GM20431 (cell line): ENCODE measurements at regions not wholly inside any gene's neighbourhood (a gene's known extent, or its start where the extent isn't known, plus 50 kb on each side); places are given as distances from the start of the nearest gene placed in this dataset.

Experiments
- in situ Hi-C: fragments of 300-500 bp; cut with MseI, MboI; formaldehyde crosslinking; loops from one replicate; pipeline ENCODE4 v1.15.0; 2020; ENCODE audit warnings: low sequenced_read_pairs; ENCODE audit not compliant: unreplicated experiment

DNA sequence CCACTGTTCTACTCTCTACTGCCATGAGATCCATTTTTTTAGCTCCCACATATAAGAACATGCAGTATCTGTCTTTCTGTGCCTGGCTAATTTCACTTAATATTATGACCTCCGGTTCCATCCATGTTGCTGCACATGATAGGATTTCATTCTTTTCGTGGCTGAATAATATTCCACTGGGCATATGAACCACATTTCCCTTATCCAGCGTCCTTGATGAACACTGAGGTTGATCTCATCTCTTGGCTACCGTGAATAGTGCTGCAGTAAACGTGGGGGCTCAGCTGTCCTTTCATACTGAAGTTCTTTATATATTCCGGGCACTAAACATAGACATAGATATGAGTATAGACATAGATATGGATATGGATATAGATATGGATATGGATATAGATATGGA is 109.3 kb upstream of the TNRC6C start:
- in situ Hi-C loops: no loop called here

DNA sequence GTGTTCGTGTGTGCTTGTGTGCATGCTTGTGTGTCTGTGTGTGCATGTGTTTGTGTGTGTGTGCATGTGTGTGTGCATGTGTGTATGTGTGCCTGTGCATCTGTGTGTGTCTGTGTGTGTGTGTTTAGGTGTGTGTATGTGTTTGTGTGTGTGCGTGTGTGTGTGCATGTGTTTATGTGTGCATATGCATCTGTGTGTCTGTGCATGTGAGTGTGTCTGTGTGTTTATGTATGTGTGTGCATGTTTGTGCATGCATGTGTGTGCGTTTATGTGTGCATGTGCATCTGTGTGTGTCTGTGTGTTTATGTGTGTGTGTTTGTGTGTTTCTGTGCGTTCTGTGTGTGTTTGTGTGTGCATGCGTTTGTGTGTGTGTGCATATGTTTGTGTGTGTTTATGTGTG is 106.6 kb upstream of the TNRC6C start:
- in situ Hi-C loops: no loop called here

DNA sequence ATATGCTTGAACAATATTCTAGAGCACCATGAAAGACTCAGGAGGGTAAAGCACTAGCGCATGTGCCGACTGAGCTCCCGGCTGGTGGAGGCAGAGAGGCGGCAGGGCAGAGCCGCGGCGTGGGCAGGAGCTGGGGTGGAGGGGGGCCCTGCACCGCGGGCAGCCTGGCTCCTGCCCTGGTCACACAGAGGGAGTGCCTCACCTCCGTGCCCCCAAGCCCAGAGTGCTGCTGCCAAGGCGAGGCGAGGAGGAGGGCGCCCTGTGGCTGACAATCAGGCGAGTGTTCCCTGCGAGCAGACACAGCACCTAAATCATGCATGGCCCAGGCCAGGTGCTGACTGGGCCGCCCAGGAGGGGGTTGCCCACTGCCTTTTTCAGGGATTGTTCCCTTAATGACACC is 105.8 kb upstream of the TNRC6C start:
- in situ Hi-C loops: no loop called here

DNA sequence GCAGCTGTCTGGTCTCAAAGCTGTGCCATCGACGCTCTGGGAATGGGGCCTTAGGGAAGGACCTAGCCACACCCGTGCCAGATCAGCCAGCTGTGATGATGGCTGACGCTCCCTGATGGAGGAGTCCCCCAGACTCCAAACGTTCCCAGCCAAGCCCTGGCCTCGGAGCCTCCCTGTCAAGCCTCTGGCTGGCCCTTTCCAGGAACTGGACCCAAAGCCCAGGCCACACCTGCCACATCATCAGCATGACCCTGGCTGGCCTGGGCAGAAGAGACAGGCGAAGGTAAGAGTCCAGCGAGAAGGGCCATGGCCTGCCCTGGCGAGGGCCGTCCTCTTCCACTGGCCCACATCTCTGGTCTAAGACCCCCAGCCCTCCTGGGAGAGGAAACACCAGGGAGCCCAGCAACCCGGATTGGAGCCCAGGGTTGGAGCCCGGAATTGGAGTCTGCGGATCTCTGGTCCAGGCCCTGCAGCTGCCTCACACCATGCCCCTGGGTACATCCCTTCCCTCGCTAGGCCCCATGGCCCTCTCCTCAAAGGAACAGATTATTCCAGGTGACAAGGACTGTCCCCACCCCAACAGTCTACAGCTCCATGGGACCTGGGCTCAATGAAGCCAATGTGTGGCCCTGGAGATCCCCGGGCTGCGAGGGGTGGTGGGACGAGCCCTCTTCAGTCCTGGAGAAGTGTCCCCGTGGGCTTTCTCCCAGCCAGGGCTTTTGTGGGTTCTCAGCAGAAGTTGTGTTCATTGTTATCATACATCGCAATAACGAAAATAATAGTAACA is 105.1 kb upstream of the TNRC6C start:
- in situ Hi-C loops: no loop called here

DNA sequence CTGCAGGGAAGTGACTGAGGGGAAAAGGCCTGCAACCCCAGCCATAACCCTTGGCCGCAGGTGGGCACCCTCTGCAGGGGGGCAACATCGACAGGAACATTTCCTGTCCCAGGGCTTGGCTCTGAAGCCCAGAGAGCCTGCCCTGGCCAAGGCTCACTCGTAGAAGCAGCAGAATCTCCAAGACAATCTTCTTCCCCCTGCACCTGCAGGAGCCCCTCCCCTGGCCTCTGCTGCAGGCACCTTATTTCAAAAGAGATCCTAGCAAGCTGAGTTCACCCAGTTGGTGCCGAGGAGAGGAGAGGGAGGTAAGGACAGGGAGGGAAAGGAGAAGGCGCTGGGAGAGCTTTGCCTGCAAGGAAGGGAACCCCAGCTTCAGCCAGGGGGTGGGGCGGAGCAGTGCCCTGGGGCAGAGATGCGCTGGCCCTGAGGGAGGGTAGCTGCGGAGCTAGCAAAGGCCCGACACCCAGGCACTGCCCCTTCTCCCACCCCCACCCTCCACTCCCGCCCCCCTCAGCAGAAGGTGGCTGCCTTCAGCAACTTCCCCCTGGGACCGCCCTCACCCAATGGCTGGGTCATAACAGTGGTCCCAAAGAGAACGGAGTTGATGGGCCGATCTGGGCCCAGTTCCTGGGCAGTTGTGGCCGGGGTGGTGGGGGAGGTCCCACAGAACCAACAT is 104.3 kb upstream of the TNRC6C start:
- in situ Hi-C loops: no loop called here

DNA sequence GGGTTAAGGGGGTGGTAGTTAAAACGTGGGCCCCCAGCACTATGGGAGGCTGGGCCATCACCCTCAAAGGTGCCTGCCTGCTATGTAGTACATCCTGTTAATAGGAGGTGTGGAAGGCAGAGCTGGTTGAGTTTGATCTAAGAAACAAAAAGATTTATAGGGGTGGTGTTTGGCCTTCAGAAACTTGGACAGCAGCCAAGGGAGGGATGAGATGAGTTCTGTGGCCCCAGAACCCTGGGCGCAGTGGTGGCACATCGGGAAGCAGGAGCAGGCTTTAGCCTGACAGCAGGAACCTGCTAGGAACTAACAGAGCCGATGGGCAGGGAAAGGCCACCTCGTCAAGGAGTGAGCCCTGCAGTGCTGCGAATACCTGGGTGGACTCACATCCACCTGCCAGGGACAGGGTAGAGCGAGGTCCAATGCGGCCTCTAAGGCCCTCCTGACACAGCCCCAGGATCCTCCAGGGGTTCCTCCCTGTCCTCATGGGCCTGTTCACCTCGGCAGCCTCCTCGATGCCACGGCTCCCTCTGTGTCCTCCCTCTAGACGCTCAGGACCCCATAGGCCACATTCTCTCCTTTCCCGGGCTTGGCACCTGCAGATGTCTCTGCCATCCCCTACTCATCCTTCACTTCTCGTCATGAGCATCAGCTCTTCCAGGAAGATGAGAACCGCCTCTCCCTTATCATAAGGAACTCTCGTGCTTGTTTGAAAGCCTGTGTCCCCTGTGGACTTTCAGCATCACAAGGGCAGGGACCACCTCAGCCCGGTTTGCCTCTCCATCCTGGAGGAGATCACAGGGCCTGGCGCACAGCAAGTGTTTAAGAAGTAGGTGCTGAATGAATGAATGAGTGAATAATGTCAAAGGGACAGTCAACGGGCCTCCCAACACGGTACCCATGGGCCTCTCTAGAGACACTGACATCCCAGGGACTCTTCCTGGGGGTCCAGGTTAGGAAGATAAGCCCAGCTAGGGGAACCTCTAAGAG is 103.5 kb upstream of the TNRC6C start:
- in situ Hi-C loops: no loop called here

DNA sequence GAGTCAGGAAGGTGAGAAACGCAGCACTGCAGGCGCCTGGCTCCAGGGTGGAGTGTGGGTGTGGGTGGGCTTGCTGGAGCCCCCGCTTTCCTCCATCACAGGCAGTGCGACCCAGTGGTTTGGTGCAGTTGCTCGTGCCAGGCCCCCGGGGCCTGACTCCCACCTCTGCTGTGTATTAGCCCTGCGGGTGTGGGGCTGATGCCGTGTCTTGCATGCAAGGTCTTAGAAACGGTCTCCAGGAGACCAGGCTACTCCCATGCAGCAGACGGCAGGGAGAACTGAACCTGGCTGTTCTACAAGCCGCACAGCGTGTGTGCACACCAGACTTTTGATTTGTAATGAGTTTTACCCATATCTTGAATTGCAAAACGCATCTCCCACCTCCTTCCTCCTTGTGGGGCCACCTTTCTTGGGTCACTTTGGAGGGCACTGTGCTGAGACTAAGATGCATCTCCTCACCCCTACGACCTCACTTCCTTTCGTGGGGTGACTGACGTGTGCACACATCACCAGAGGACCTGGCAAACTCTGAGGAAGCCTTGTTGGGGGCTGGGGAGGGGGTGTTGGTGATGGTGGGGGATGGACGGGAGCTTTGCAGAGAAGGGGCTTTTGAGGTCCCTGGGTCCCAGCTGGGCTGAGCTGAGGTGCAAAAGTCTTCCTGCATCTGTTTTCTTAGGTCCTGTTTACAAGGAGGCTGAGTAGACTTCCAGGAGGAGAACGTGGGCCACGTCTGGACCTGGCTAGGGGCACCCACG is 101.8 kb upstream of the TNRC6C start:
- in situ Hi-C loops: no loop called here

DNA sequence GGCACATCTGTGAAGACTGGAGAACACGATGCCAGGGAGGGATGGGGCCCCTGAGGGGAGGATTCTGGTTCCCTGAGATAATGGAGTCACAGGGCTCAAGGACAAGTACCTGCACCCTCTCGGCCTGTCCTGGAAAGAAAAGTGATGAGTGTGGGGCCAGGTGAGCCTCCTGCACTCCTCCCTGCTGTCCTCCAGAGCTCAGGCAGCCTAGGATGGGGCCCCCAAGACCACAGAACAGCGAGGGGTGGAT is 101.3 kb upstream of the TNRC6C start:
- in situ Hi-C loops: no loop called here

DNA sequence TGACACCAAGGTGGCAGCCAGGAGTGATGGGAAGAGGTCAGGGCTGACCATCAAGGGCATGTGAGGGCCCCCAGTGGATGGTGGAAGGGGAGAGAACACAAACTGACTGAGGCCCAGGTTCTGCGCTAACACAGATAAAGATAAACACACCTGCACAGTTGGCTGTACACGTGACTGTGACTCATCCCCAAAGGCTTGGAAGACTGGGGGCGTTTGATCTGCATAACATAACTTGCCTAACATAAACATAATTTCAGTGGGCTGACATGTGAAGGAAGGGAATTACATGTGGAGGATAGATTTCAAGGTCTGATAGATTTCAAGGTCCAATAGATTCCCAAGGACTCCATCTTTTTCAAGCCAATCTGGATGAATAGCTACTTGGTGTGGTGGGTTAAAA is 100.9 kb upstream of the TNRC6C start:
- in situ Hi-C loops: no loop called here

DNA sequence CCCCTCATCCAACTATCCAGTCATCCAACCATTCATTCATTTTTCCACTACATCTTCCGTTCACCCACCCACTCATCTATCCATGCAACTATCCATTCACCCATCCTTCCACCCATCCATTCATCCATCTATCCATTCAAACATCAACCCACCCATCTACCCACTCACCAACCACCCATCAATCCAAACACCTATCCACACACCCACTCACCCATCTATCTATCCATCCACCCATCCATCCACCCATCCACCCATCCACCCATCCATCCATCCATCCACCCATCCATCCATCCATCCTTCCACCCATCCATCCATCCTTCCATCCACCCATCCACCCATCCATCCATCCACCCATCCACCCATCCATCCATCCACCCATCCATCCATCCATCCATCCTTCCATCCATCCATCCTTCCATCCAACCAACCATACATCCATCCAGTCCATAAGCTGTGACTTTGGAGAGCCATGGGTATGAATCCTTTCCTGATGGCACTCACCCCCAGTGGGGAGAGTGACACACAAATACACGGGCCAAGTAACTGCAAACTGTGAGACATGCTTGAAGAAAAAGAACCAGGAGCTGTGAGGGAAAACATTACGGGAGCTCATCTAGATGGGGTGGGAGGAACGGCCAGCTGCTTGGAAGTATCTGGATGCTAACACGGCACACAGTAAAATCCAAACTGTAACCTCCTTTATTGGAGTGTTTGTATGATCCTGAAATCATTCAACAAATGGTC is 100.0 kb upstream of the TNRC6C start:
- in situ Hi-C loops: no loop called here

DNA sequence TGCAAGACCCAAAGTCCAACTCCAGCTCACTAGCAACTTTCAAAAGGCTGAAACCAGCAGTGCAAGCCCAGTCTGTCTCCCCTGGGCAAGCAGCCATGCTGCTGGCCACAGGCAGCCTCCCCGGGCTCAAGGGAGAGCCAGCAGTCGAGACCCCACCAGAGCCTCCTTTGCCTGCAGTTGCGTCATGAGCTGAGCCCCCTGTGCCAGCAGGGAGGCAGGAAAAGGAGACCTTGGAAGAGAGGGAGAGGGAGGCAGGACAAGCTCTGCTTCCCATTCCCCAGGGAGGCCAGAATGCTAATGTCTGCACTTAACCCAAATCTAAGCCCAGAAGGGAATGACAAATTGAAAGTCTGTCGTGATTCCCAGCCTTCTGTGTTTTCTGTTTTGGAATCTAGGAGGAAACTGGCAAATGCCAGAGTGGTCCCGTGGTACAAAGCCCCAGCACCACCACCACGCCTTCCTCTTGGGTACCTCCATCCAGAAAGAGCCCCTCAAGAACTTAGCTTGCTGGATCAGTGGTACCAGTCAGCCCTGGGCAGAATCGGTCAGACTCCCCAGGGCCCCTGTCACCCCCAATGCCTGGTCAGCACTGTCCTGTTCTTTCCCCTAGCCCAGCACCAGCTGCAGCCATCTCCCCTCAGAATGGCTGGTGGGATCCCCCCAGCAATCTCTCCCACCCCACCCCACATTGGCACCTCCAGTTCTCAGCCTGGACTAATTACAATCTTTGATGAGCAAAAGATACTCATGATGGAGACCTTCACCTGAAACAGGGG is 99.3 kb upstream of the TNRC6C start:
- in situ Hi-C loops: no loop called here

DNA sequence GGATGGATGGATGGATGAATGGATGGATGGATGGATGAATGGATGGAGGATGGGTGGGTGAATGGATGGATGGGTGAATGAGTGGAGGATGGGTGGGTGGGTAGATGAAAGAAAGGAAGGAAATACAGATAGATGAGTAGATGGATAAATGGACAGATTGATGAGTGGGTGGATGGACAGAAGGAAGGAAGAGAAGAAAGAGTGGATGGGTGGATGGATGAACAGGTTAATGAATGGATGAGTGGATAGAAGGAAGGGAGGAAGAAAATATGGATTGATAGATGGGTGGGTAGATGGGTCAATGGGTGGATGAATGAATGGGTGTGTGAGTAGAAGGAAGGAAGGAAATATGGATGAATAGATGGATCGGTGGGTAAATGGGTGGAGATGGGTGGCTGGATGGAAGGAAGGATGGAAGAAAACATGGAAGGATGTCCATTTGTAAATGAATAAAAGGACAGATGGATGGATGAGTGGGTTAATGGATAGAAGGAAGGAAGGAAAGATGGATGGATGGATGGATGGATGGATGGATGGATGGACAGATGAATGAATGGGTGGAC is 97.3 kb upstream of the TNRC6C start:
- in situ Hi-C loops: no loop called here

DNA sequence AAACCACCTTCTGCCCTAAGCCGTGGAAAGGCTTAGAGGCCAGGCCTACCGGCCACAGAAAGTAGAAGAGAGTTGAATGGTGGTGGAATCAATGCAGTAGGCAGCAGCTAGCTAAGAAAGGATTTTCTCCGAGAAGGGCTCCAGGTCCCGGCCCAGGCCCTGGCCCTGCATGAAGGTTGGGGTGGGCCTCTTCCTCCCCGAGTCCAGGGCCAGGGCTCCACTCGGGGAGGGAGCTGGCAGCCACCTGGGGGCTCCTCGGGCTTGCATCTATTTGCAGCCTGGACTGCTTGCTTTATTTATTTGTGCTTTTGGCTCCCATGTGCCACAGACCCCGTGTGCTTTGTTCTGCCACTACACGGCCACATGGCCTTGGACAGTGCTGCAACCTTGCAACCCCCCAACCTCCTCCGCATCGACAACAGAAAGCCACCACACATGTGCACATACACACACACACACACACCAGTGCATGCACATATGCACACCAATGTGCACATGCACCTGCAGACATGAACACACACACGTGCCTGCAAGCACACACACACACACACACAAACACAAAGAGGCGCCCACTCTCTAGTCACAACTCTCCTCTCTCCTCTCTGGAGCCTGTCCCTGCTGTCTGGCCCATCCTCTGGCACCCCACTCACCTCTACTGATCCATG is 96.4 kb upstream of the TNRC6C start:
- in situ Hi-C loops: no loop called here

DNA sequence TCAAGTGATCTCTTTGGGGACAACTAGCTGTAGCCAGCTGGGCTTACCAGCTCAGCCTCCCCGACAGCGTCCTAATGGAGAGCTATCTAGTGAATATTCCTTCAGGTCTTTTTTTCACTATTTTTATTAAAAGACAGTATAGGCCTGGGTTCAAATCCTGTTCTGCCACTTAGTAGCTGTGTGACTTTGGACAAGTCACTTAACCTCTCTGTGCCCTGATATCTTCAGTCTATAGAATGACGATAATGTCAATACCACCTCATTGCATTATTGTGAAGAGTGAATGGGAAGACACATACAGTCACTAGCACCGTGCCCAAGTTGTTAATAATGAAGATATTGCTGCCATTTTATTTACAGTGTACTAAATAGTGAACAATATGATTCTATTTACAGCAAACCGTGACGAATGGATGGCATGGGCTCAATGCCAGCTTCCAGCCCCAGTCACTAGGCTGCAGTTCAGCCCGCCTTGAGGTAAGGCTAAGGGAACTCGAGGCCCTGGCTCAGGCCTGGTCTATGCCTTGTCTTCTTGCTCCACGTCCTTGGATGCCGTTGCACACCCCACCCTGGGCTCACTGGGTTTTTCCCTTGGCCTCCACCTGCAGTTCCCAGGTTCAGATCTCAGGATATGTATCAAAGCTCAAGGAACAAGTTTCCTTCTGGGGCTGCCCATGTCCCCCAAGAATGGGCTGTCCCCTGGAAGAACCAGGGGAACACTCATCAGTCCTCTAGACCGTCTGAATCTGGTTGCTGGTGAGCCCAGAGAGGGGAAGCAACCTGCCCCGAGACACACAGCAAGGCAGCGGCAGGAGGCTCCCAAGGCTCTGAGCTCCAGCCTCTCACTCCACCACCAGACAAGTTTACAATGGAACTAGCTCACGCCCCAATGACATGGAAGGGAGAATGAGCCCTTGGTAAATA is 95.4 kb upstream of the TNRC6C start:
- in situ Hi-C loops: no loop called here

DNA sequence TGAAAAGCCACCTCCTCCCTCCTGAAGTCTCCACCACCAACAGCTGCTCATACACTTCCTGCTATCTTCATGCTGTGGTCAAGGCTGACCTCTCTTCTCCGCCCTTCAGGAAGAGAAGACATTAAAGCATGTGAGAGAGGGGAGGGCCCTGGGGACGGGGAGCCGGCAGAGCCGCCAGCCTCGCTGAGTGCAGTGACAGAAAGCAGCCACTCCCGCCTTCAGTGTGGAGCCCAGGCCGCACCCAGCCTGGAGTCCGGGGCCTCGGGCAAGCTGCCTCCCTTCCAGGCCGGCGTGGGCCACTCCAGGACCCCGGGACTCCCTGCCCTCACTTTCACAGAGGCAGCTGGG is 94.7 kb upstream of the TNRC6C start:
- in situ Hi-C loops: no loop called here

DNA sequence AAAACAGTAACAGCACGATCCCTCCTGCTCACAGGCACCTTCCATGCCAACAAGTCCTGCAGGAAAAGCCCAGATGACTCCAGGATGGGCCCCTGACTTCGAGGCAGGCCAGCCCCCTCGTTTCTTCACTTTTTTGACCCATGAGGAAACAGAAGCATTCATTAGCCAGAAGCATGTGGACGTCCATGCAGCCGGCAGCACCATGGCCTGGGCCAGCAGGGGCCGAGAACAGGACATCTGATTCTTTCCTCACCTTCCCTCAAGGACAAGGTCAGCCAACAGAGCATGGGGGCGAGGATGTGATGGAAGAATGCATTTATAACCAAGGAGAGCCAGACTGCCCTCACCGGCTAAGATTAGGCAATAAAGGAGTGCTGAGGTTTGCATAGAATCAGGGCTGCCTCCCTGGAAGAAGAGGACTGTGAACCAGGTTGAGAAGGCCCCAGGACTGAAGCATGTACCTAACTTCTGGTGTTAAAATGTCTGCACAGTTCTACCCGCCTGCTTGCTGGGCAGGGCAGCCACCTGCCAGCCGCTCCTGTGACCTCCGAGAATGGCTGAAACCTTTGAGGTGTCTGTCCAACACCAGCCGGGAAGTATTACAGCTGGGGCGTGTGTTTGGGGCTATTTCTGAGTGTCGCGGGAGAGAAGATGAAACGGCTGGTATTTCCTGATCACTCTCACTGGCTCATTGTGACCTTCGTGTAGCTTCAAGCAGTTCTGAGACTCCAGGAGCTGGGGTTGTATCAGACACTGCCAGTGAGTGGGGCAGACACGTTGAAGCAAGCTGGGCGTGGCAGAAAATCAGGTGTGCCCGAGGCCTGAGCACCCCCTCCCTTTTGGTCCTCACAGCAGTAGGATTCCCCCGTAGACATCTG is 94.0 kb upstream of the TNRC6C start:
- in situ Hi-C loops: no loop called here
